ENCODE measurements at regions not wholly inside any gene's neighbourhood (a gene's known extent, or its start where the extent isn't known, plus 50 kb on each side); places are given as distances from the start of the nearest gene placed in this dataset.

- in situ Hi-C loops (cut with HindIII; ENCODE audit: low sequenced_read_pairs), result no loop called here
- no peak for DNase-seq (ENCODE audit: low spot score)
These were observed 58.9 kb upstream of the CTNNA2 start for GRCh38 chr2:79453918-79454317.

- in situ Hi-C loops (cut with HindIII; ENCODE audit: low sequenced_read_pairs), result no loop called here
- DNase-seq (ENCODE audit: low spot score), result no peak
These were observed 60.2 kb upstream of the CTNNA2 start for GRCh38 chr2:79452651-79453050.

GRCh38 chr2:79447463-79447862 is 65.4 kb upstream of the CTNNA2 start:
- DNase-seq (ENCODE audit: low spot score), result no peak
- in situ Hi-C loops (cut with HindIII; ENCODE audit: low sequenced_read_pairs), result no loop called here

GRCh38 chr2:79446313-79446712 is 66.5 kb upstream of the CTNNA2 start:
- in situ Hi-C loops (cut with HindIII; ENCODE audit: low sequenced_read_pairs), result no loop called here
- DNase-seq (ENCODE audit: low spot score), result no peak

- in situ Hi-C loops (cut with HindIII; ENCODE audit: low sequenced_read_pairs), result no loop called here
These were observed 75.2 kb upstream of the CTNNA2 start for GRCh38 chr2:79437433-79438267.

GRCh38 chr2:79434362-79434761 is 78.5 kb upstream of the CTNNA2 start:
- in situ Hi-C loops (cut with HindIII; ENCODE audit: low sequenced_read_pairs), result no loop called here

More at GRCh38 chr2:79437433-79438267, 75.2 kb upstream of the CTNNA2 start:
- DNase-seq (ENCODE audit: low spot score), result no peak

GRCh38 chr2:79432731-79433146 is 80.1 kb upstream of the CTNNA2 start:
- in situ Hi-C loops (cut with HindIII; ENCODE audit: low sequenced_read_pairs), result no loop called here
- peak; percentile 13 for DNase-seq (ENCODE audit: low spot score)

More at GRCh38 chr2:79434362-79434761, 78.5 kb upstream of the CTNNA2 start:
- no peak for DNase-seq (ENCODE audit: low spot score)

GRCh38 chr2:79428745-79429144 is 84.1 kb upstream of the CTNNA2 start:
- in situ Hi-C loops (cut with HindIII; ENCODE audit: low sequenced_read_pairs), result no loop called here
- DNase-seq (ENCODE audit: low spot score), result no peak

- no peak for DNase-seq (ENCODE audit: low spot score)
- in situ Hi-C loops (cut with HindIII; ENCODE audit: low sequenced_read_pairs), result no loop called here
These were observed 98.2 kb upstream of the CTNNA2 start for GRCh38 chr2:79414690-79415089.

GRCh38 chr2:79394485-79394859 is 118.4 kb upstream of the CTNNA2 start:
- DNase-seq (ENCODE audit: low spot score), result no peak
- in situ Hi-C loops (cut with HindIII; ENCODE audit: low sequenced_read_pairs), result no loop called here

- peak; percentile 5 for DNase-seq (ENCODE audit: low spot score)
- in situ Hi-C loops (cut with HindIII; ENCODE audit: low sequenced_read_pairs), result no loop called here
These were observed 118.9 kb upstream of the CTNNA2 start for GRCh38 chr2:79393806-79394484.

- DNase-seq (ENCODE audit: low spot score), result no peak
These were observed 119.7 kb upstream of the CTNNA2 start for GRCh38 chr2:79393107-79393685.

GRCh38 chr2:79389481-79389880 is 123.4 kb upstream of the CTNNA2 start:
- in situ Hi-C loops (cut with HindIII; ENCODE audit: low sequenced_read_pairs), result no loop called here
- no peak for DNase-seq (ENCODE audit: low spot score)

More at GRCh38 chr2:79393107-79393685, 119.7 kb upstream of the CTNNA2 start:
- in situ Hi-C loops (cut with HindIII; ENCODE audit: low sequenced_read_pairs), result no loop called here

- in situ Hi-C loops (cut with HindIII; ENCODE audit: low sequenced_read_pairs), result no loop called here
- no peak for DNase-seq (ENCODE audit: low spot score)
These were observed 124.8 kb upstream of the CTNNA2 start for GRCh38 chr2:79388024-79388423.

- no peak for DNase-seq (ENCODE audit: low spot score)
- in situ Hi-C loops (cut with HindIII; ENCODE audit: low sequenced_read_pairs), result no loop called here
These were observed 125.4 kb upstream of the CTNNA2 start for GRCh38 chr2:79387431-79387830.

GRCh38 chr2:79383681-79384080 is 129.2 kb upstream of the CTNNA2 start:
- in situ Hi-C loops (cut with HindIII; ENCODE audit: low sequenced_read_pairs), result no loop called here
- no peak for DNase-seq (ENCODE audit: low spot score)

GRCh38 chr2:79375817-79376216 is 137.0 kb upstream of the CTNNA2 start:
- no peak for DNase-seq (ENCODE audit: low spot score)
- in situ Hi-C loops (cut with HindIII; ENCODE audit: low sequenced_read_pairs), result no loop called here

GRCh38 chr2:79373358-79374130 is 139.3 kb upstream of the CTNNA2 start:
- DNase-seq (ENCODE audit: low spot score), result no peak

GRCh38 chr2:79370976-79371538 is 141.8 kb upstream of the CTNNA2 start:
- no peak for DNase-seq (ENCODE audit: low spot score)
- in situ Hi-C loops (cut with HindIII; ENCODE audit: low sequenced_read_pairs), result no loop called here

More at GRCh38 chr2:79373358-79374130, 139.3 kb upstream of the CTNNA2 start:
- in situ Hi-C loops (cut with HindIII; ENCODE audit: low sequenced_read_pairs), result no loop called here

Measured in G401 (cell line).